Heart right ventricle (tissue), 16 donors: ENCODE measurements at regions not wholly inside any gene's neighbourhood (a gene's known extent, or its start where the extent isn't known, plus 50 kb on each side); places are given as distances from the start of the nearest gene placed in this dataset.
"Not testable (repeated sequence)": the region's sequence is repeated elsewhere in the genome, so short reads cannot be mapped to it uniquely, and the experiment has no call there.

Experiments
- ATAC-seq, 8 donors: fragments of 200-7000 bp; cut with Tn5 transposase; one replicate each; pipeline ENCODE4 v1.9.1; 2020; ENCODE audit warnings: mild to moderate bottlenecking in 8 of 8, moderate library complexity in 8 of 8, moderate number of reproducible peaks in 1 of 8
- DNase-seq, 2 donors: peaks; one replicate each; pipeline ENCODE4 v3.0.0-alpha.2; 2020
- H3K27ac ChIP-seq, 10 donors: fragments of 200-600 bp; sonication (generic) in 2 of 10; one replicate each; pipeline versions ENCODE4 v1.5.0 to v1.8.0; 2020 to 2022; ENCODE audit warnings: mild to moderate bottlenecking in 3 of 10
- H3K27me3 ChIP-seq, 7 donors: fragments of 200-600 bp; one replicate each; pipeline ENCODE4 v1.8.0; 2021 to 2022; ENCODE audit warnings: mild to moderate bottlenecking in 2 of 7
- H3K36me3 ChIP-seq, 9 donors: fragments of 200-600 bp; sonication (generic) in 1 of 9; one replicate each; pipeline versions ENCODE4 v1.5.0 to v1.8.0; 2020 to 2022; ENCODE audit warnings: mild to moderate bottlenecking in 2 of 9
- H3K4me1 ChIP-seq, 9 donors: fragments of 200-600 bp; sonication (generic) in 1 of 9; one replicate each; pipeline versions ENCODE4 v1.5.0 to v1.8.0; 2020 to 2022; ENCODE audit warnings: mild to moderate bottlenecking in 4 of 9
- H3K4me3 ChIP-seq, 10 donors: fragments of 200-600 bp; sonication (generic) in 2 of 10; one replicate each; pipeline versions ENCODE4 v1.5.0 to v1.8.0; 2020 to 2022; ENCODE audit warnings: mild to moderate bottlenecking in 7 of 10, moderate library complexity in 2 of 10
- H3K9me3 ChIP-seq, 11 donors: fragments of 200-600 bp in 10 of 11; sonication (generic) in 2 of 11; one replicate each; pipeline versions ENCODE4 v1.5.0 to v1.8.0; 2013 to 2022; ENCODE audit warnings: mild to moderate bottlenecking in 2 of 11, control low read depth in 1 of 11, moderate library complexity in 1 of 11
- CTCF ChIP-seq, 9 donors: fragments of 200-600 bp; sonication (generic) in 2 of 9; IDR thresholded peaks; one replicate each; pipeline versions ENCODE4 v1.5.0 to v1.8.0; 2021 to 2022; ENCODE audit warnings: antibody characterized with exemption in 9 of 9, mild to moderate bottlenecking in 5 of 9, moderate library complexity in 1 of 9
- WGBS, 2 donors: extraction: QIAGEN DNeasy Blood & Tissue Kit; methylation state at CpG; one replicate each; pipeline ENCODE4 v1.1.7; 2013; ENCODE audit warnings: inconsistent platforms in 1 of 2; 5-methylcytosine and 5-hydroxymethylcytosine counted together
- intact Hi-C, 10 donors: fragments of 100-400 bp; cut with DNase I; formaldehyde crosslinking; loops; one replicate each; pipeline versions ENCODE4 v1.11.1 to v1.14.2; 2022
- donor health status: Arrhythmogenic right ventricular cardiomyopathy.
- donor health status: ischemic (EF 13 %, LVEDD 7.1; RV severe dilation, severe dysfunction).
- donor health status: healthy with polysubstance abuse.
- donor health status: DM: no; HTN: yes; CAD: no.
- donor health status: DM: no; HTN: no; CAD: no.
- donor health status: ischemic (EF 25% LVEDD 6.9; RV normal size, moderate dysfunction).
- donor health status: ischemic (EF 25% LVEDD 5.7; RV mildly dilated, moderate dysfunction).
- donor health status: healthy.
- donor health status: DM: yes; HTN: yes; CAD: no.
- donor health status: Ischemic cardiomyopathy.
- donor health status: ischemic (EF 35%, LVEDD 5.7; RV mildly dilated, moderate dysfunction).
- donor health status: nonischemic (EF 11% LVEDD 7.7; RV severe dilation, severe dysfunction).
- donor health status: DM: yes; HTN: yes; CAD: no.
- donor health status: PGD.
- donor health status: ischemic (EF 29% LVEDD 5.4; RV normal size, mild dysfunction).
- donor health status: nonischemic (EF 23%, LVEDD 6.1; RV moderate dilation, normal function).

DNA sequence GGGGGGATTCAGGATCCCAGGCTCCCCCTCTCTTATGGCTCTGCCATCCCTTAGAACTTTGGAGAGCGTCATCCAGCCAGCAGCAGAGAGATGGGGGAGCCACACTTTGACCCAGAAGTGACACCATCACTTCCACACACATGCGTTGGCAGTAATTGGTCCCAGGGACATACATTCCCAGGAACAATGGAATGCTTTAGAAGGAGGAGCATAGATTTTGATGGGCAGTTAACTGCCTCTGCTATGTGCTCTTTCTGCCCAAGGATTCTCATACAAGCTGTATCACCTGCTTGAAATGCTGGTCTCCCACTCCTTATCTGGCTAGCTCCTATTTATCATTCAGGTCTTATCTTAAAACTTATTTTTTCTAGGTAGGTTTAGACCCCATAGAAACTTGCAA is 109.0 kb upstream of the RPH3A start:
- no peak for TF ChIP-seq CTCF (IDR thresholded peaks at IDR 0.05)
- 64 to 72% methylated on average over 2 of the region's 2 CpGs for WGBS, 2 donors
- Histone ChIP-seq H3K9me3 (no peaks in the 10 kb centered on the region), H3K27me3 (peaks cover 0 to 40% (median 15%) of the 10 kb centered on the region in 7 donors), H3K4me1 (no peaks in the 10 kb centered on the region), H3K27ac (no peak overlapping the region), H3K4me3 (no peak overlapping the region), H3K36me3 (no peaks in the 10 kb centered on the region)
- intact Hi-C loops: no loop called here
- ATAC-seq (no peak), DNase-seq (no peak)

DNA sequence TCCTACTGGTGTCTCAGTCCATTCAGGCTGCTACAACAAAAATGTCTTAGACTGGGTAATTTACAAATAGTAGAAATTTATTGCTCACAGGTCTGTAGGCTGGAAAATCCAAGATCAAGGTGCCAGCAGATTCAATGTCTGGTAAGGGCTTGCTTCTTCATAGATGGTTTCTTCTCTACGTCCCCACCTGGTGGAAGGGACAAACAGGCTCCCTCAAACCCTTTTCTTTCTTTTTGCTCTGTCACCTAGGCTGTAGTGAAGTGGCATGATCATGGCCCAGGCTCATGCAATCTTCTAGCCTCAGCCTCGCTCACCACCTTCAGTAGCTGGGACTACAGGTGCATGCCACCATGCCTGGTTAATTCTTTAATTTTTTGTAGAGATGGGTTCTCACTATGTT is 106.8 kb upstream of the RPH3A start:
- no peak overlapping the region for H3K27ac ChIP-seq
- no peaks in the 10 kb centered on the region for H3K36me3 ChIP-seq
- no peak overlapping the region for H3K4me3 ChIP-seq
- ATAC-seq: no peak
- H3K9me3 ChIP-seq: no peaks in the 10 kb centered on the region
- H3K4me1 ChIP-seq: no peaks in the 10 kb centered on the region
- H3K27me3 ChIP-seq: peaks cover 0 to 48% (median 13%) of the 10 kb centered on the region in 7 donors
- 52 to 71% methylated on average over 2 of the region's 2 CpGs for WGBS, 2 donors
- DNase-seq: no peak
- intact Hi-C loops: no loop called here
- no peak for TF ChIP-seq CTCF (IDR thresholded peaks at IDR 0.05)

DNA sequence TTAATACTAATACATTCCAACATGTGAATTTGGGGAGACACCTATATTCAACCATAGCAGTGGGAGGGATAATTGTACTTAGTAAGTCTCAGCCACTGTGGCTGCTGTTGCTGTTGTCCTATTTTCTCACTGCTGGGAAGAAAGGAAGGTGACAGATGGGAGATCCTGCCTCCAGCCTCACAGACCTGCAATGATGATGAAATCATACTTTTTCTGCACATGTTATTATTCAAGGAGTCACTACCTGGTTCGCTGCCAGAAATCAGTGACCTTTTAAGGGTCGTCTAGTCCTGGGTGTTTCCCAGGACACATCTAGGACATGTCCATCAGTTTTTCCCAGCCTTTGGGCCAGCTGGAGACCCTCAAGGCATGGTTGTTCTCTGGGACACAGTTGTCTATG is 106.2 kb upstream of the RPH3A start:
- 52 to 62% methylated on average over 2 of the region's 2 CpGs for WGBS, 2 donors
- Histone ChIP-seq H3K27ac (no peak overlapping the region), H3K9me3 (no peaks in the 10 kb centered on the region), H3K27me3 (peaks cover 0 to 44% (median 13%) of the 10 kb centered on the region in 7 donors), H3K36me3 (no peaks in the 10 kb centered on the region), H3K4me1 (no peaks in the 10 kb centered on the region), H3K4me3 (no peak overlapping the region)
- no peak for ATAC-seq
- intact Hi-C loops: no loop called here
- TF ChIP-seq CTCF (IDR thresholded peaks at IDR 0.05): no peak
- no peak for DNase-seq

DNA sequence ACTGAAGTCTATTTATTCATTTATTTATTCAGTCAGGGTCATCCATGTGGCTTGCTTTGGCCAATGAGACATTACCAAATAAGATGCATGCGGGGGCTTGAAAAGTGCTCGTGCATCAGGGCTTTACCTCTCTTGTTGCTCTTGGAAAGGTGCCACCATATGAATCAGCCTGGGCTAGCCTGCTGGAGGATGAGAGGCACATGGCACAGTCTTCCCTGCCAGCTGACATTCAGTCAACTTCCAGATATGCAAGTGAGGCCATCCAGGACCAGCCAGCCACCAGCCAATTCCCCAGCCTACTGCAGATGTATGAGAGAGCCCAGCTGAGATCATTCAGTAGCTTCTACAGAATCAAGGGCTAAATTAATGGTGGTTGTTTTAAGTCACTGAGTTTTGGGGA is 105.2 kb upstream of the RPH3A start:
- Histone ChIP-seq H3K36me3 (no peaks in the 10 kb centered on the region), H3K4me3 (no peak overlapping the region), H3K27me3 (peaks cover 0 to 39% (median 13%) of the 10 kb centered on the region in 7 donors), H3K9me3 (no peaks in the 10 kb centered on the region), H3K27ac (no peak overlapping the region), H3K4me1 (no peaks in the 10 kb centered on the region)
- intact Hi-C loops: no loop called here
- ATAC-seq (no peak), DNase-seq (no peak)
- TF ChIP-seq CTCF (IDR thresholded peaks at IDR 0.05): no peak
- WGBS, 2 donors: 65 to 66% methylated on average over 2 of the region's 2 CpGs

- TF ChIP-seq CTCF (IDR thresholded peaks at IDR 0.05): no peak
- Histone ChIP-seq H3K4me3 (no peak overlapping the region), H3K9me3 (peaks cover 0 to 4% (median 0%) of the 10 kb centered on the region in 11 donors), H3K4me1 (no peaks in the 10 kb centered on the region), H3K36me3 (no peaks in the 10 kb centered on the region), H3K27ac (no peak overlapping the region), H3K27me3 (peaks cover 0 to 33% (median 7%) of the 10 kb centered on the region in 7 donors)
- DNase-seq: no peak
- ATAC-seq: no peak
- WGBS, 2 donors: 40 to 52% methylated on average over 9 of the region's 9 CpGs
- intact Hi-C loops: no loop called here
Measured at GRCh38 chr12:112694065-112694464, 97.5 kb upstream of the RPH3A start.

DNA sequence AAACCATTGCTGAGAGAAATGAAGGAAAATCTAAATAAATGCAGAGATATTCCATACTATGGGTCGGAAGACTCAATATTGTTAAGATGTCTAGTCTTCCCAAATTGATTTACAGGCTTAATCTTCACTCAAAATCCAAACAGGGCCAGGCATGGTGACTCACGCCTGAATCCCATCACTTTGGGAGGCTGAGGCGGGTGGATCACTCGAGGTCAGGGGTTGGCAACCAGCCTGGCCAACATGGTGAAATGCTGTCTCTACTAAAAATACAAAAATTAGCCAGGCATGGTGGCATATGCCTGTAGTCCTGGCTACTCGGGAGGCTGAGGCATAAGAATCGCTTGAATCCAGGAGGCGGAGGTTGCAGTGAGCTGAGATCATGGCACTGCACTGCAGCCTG is 94.1 kb upstream of the RPH3A start:
- ATAC-seq, H3K27ac ChIP-seq, intact Hi-C loops, H3K4me1 ChIP-seq, H3K9me3 ChIP-seq, DNase-seq, H3K4me3 ChIP-seq, H3K36me3 ChIP-seq: not testable (repeated sequence)
- H3K27me3 ChIP-seq: peaks cover 0 to 39% (median 18%) of the 10 kb centered on the region in 7 donors
- WGBS, 2 donors: 77 to 85% methylated on average over 7 of the region's 7 CpGs
